GM10266 (cell line): ENCODE measurements at regions not wholly inside any gene's neighbourhood (a gene's known extent, or its start where the extent isn't known, plus 50 kb on each side); places are given as distances from the start of the nearest gene placed in this dataset.

ENCODE experiments used
- DNase-seq: peaks from one replicate; pipeline ENCODE4 v3.0.0; 2012; ENCODE audit errors: extremely low spot score
- TF ChIP-seq, protein P1 (sequence below): IDR thresholded peaks from 2 replicates; pipeline ENCODE4 v1.5.1; 2012; ENCODE audit warnings: mild to moderate bottlenecking, low read depth; ENCODE audit not compliant: control insufficient read depth, insufficient read depth; ENCODE audit errors: missing control alignments

DNA sequence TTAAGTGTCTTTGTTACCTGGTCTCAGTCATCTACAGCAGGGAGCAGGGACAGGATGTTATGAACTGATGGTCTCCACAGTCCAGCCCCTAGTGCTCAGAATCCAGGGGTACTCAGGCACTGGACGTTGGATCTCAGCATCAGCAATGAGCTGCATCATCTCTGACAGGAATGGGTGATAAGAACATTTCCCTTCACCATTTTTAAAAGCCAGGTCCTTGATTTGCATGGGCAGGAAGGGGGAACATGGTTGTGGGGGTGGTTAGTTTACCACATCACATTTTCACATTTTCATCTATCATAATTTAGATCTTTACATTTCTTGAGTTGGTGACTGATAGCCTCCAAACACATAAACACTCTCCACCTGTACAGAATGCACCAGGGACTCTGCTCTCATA lies 427.8 kb upstream of the NPVF start:
- TF ChIP-seq, protein P1, sequence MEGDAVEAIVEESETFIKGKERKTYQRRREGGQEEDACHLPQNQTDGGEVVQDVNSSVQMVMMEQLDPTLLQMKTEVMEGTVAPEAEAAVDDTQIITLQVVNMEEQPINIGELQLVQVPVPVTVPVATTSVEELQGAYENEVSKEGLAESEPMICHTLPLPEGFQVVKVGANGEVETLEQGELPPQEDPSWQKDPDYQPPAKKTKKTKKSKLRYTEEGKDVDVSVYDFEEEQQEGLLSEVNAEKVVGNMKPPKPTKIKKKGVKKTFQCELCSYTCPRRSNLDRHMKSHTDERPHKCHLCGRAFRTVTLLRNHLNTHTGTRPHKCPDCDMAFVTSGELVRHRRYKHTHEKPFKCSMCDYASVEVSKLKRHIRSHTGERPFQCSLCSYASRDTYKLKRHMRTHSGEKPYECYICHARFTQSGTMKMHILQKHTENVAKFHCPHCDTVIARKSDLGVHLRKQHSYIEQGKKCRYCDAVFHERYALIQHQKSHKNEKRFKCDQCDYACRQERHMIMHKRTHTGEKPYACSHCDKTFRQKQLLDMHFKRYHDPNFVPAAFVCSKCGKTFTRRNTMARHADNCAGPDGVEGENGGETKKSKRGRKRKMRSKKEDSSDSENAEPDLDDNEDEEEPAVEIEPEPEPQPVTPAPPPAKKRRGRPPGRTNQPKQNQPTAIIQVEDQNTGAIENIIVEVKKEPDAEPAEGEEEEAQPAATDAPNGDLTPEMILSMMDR: no peak
- DNase-seq: no peak

DNA sequence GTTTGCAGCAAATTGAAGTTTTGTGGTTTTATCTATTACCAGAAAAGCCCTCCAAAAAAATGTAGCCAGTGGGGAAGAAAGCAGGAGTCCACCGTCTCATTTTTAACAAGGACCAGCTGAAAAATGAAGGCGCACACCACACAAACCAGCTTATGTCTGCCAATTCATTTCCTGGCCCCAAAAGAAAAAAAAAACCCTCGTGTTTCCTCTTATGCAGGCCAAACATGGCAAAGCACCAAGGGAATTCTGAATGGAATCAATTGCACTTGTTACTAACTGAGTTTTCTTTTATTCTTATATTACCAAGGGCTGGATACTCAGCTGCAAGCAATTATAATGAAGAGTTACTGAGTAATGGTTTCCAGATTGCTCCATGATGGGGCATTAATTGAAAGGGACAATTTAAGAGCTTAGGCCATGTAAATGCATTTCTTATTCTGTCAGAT lies 428.3 kb upstream of the NPVF start:
- no peak for DNase-seq

DNA sequence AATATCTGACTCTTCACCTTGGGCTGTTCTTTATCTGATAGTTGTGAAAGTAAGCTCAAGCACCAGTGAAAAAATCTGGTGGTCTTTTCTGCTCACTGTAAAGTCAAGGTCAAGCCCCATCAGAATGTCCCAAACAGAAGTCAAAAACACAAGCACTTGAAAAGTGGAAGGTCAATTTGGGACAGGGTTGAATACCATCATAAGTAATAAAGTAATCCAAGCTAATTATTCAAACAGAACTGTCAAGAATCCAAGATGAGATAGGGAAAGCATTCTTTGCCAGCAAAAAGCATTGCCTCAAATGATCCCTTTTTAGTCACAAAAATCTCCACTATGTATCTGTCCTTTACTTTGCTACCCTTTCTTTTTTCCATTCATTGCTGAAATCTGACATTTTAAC lies 430.1 kb upstream of the NPVF start:
- no peak for DNase-seq
- TF ChIP-seq, protein P1: no peak

More for the DNA sequence above, 428.3 kb upstream of the NPVF start:
- TF ChIP-seq, protein P1: no peak

DNA sequence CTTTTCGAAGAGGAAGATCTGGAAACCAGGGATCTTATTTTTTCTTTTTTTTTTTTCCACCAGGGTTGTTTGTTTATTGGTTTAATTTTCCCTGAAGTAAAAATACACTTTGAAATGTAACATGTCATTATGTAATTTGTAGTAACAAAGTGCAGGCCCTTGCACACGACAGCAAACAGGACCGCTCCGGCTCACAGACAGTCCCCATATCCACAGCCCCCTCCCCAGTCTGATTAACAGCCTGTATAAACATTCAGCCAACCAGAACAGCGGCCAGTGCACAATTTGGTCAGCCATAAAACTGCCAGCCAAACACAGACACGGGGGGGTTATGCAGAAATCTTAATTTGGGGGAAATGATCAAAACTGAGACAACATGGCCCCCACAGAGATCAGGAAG lies 431.6 kb upstream of the NPVF start:
- no peak for DNase-seq
- TF ChIP-seq, protein P1: no peak

DNA sequence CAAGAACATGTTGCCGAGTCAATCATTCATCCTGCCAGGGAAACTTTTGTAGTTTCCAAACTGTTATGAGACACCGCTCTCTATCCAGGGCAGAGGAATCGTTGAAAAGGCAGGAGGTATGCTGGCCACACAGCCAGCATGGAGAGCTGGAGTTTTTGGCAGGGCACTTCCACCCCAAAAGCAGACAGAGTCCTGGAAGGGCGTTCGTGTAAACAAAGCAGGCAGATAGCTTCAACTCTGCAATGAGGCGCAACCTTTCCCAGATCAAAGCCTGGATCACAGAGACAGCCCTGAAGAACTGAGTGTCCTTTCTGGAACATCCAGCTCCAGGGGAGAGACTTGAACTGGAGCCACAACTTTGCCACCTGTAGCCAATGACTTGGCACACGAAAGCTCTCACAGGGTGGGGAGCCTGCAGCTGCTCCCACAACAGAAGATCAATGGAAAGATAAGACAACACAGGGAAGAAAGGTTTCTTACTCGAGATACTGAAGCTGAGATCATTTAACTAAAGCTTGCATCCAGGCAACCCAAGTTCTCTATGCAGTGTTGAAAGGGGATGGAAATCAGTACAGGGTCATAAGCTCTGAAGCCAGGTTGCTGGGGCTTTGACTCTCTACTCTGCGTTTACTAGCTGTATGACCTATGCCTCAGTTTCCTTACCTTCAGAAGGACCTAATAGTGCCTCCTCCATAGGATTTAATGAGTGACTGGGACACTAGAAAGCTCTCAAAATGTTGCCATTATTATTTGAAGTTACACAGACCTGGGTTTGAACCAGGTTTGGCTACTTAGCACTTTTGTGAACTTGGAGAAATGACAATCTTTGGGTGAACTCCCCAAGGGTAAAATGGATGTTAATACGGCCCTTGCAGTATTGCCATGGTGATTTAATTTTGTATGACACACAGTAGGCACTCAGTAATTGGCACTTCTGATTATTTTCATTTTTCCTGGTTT lies 434.8 kb upstream of the NPVF start:
- DNase-seq: no peak
- TF ChIP-seq, protein P1: no peak

DNA sequence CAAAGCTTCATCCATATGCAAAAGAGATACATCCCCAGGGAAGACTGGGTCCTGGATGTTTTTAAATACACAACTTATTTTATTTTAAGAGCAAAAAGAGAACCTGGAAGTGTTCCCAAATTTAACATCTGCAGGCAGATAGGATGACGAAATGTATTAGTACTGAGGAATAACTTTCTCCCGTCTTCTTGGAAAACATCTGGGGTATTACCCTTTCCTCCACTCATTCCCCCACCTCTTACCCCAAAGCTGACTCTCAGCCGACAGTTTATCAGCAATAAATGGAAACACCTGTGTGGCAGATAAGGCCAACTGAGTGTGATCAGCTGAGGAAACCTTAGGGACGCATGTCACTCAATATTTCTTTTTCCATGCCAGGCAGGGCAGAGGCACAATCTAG lies 435.6 kb upstream of the NPVF start:
- TF ChIP-seq, protein P1: no peak
- no peak for DNase-seq

DNA sequence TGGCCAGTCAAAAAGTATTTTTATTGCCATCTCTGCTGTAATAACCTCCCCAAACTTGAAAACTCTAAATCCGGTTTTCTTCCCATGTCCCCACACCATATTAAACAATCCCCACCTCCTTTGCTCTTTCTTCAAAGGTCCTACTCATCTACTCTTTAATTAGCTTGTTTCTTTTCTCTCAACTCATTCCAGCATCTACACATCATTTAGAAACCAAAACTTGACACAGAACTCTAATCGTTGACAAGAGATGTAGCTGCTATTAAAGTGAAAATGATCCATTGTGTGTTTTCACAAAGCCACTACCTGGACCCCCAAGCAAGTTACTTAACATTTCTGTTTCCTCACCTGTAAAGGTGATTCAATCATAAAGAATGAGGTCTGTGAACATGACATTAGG lies 436.3 kb upstream of the NPVF start:
- TF ChIP-seq, protein P1: no peak
- no peak for DNase-seq
